HG03460 (cell line): ENCODE measurements at regions not wholly inside any gene's neighbourhood (a gene's known extent, or its start where the extent isn't known, plus 50 kb on each side); places are given as distances from the start of the nearest gene placed in this dataset.
"Not testable (repeated sequence)": the region's sequence is repeated elsewhere in the genome, so short reads cannot be mapped to it uniquely, and the experiment has no call there.

Source experiments
- ATAC-seq: cut with Tn5 transposase; IDR thresholded peaks from one replicate; pipeline ENCODE4 v1.9.1; 2021; ENCODE audit not compliant: unreplicated experiment

GRCh38 chr11:95652002-95652472 lies 137.5 kb downstream of the FAM76B start:
- ATAC-seq = no peak

- ATAC-seq = no peak
These were observed 139.3 kb downstream of the FAM76B start for GRCh38 chr11:95650276-95650675.

- ATAC-seq = no peak
These were observed 141.7 kb downstream of the FAM76B start for GRCh38 chr11:95647871-95648270.

DNA sequence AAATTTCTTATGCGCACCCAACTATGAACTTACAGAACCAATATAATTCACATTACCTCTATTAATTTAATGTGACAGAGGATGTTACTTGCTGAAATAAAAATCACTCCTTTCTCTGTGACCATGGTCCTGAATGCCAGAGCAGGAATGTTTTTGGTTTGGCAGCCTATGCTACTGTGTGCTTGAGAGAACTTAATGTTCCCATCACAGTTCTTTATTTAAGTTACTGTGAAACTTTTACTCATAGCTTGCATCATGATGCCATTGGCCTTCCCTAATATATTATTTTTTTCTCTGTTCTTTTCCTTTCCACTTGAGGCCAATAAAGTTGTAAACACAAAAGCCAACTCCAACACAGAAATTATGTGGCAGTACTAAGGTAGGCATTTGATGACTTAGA lies 142.2 kb downstream of the FAM76B start:
- no peak for ATAC-seq

- ATAC-seq = peak; percentile 100
These were observed 148.1 kb downstream of the FAM76B start for GRCh38 chr11:95641495-95641894.

- no peak for ATAC-seq
These were observed 151.1 kb downstream of the FAM76B start for GRCh38 chr11:95638501-95638900.

- ATAC-seq = no peak
These were observed 164.2 kb downstream of the FAM76B start for GRCh38 chr11:95625164-95625900.

DNA sequence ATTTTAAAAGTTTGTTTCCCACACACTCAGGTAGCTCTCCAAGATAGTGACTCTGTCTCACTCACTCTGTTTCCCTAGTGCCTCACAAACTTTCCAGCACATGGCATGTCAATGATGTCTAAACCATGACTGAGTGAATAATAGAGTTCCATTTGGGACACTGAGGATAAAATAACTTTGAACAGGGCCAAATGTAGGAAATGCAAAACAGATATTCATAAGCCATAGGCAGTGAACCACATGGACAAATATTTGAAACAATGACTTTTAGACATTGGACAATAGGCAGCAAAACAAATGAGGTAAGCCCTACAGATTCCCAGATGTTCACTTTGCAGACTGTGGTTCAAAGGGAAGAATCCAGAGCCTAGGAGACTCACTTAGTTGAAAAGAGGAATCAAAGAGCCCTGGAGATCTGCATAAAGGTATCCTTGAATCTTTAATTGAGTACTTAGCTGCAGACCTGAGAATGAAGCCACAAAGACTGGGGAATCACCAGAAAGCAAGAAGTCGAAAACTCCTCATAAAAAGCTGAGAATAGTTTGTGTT lies 173.3 kb downstream of the FAM76B start:
- no peak for ATAC-seq

DNA sequence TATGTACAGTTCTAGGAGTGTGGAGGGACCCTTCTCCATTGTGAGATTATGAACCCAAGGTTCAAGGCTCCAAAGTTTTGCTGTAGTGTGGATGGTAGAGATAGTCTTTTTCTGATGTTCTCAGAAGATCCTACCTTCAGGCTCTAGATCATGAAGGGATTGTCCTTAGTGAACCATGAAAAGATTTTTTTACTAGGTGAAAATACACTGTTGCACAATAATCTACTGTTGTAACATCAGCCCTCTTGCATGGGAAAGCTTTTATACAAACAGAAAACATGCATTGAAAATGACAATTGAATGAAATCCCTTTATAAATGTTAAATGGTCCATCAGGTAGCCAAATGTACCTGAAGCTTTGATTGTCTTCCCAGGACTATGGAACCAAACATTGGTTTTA lies 177.8 kb downstream of the FAM76B start:
- ATAC-seq = no peak

- ATAC-seq = not testable (repeated sequence)
These were observed 179.4 kb downstream of the FAM76B start for GRCh38 chr11:95610185-95610584.

- ATAC-seq = no peak
These were observed 181.5 kb downstream of the FAM76B start for GRCh38 chr11:95608093-95608492.

DNA sequence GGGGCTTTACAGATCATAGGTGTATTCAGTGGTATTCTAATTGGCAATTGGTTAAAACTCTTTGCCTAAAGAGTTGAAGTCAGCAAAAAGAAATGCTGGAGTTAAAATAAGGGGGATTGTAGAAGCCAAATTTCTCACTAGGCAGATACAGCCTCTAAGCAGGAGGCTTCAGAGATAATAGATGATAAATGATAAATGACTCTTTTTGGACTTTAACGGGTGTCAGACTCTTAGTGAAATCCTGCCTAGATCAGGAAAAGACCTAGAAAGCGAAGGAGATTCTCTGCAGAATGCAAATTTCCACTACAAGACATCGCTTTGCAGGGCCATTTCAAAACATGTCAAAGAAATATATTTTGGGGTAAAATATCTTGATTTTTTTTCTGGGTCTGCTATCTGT lies 182.8 kb downstream of the FAM76B start:
- ATAC-seq = no peak

DNA sequence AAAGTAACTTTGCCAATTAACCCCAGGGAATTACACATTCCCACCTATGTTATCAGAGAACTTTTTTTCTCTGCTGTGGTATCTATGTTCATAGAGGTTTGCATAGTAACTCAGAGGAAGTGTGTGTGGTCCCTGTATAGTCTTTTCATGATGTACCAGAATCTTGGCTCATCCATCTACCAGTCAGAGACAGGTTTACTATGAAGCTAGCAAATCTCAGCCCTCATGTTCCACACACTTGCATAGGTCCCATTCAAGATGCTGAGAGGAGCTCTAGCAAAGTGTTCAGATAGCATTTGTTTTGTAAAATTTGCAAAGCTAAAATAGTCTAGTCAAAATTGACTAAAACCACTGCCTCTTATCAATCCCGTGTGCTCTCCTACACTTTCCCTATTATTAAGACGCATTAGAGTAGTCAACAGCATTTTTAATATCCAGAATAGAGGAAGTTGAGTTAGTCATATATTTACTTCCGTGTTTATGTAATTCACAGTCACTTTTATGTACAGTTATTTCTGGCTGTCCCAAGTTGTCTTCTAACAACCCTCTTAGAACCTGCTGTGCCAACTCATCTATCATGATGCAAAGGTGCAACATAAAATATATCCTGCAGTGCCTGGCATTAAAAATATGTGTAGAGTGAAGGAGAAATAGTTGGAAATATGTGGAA lies 184.2 kb downstream of the FAM76B start:
- no peak for ATAC-seq

DNA sequence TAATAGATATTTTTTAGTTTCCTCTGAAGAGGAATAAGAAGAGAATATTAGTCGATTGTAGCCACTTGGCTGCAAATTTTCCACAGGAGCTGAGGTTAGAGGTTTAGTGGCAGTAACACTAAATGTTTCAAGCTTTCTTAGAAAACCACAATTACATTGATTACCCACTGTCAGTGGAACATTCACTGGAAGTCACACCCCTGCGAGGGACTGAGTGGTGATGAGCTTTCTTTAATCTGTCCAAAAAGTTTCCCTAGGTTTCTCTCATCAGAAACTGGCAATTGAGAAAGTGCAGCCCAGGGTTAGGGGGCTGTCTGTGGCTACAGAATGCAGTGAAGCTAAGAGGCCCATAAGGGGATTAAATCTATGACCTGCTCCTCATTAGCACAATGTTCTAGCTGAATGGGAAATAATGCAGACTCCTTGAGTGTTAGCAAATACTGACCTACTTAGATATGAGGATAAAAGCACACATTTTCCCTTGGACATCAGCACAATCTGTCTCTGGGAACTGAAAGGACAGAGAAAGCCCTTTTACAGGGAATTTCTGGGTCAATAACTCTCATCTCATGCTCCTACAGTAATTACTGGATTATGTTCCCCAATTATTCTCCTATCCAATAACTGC lies 189.5 kb downstream of the FAM76B start:
- ATAC-seq = no peak

GRCh38 chr11:95595973-95596489 lies 193.6 kb downstream of the FAM76B start:
- no peak for ATAC-seq

- ATAC-seq = no peak
These were observed 194.0 kb downstream of the FAM76B start for GRCh38 chr11:95595541-95595940.

DNA sequence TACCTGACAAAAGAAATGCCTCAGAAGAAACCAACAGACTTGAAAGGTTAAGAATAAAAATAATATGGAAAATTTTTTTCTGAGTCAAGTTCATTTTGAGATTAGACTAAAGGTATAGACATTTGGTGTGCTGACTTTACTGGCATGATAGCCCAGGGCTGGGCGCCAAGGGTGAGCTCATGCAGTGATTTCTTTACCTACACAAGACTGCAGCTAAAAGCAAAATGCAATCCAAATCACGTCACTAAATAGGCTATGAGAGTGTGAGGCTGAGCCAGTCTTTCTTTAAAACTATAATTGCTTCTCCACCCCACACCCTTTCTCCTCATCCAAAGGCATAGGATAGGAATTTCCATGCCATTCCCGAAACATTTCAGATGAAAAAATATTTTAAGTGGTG lies 196.5 kb downstream of the FAM76B start:
- ATAC-seq = no peak

- no peak for ATAC-seq
These were observed 197.1 kb downstream of the FAM76B start for GRCh38 chr11:95592471-95592870.

DNA sequence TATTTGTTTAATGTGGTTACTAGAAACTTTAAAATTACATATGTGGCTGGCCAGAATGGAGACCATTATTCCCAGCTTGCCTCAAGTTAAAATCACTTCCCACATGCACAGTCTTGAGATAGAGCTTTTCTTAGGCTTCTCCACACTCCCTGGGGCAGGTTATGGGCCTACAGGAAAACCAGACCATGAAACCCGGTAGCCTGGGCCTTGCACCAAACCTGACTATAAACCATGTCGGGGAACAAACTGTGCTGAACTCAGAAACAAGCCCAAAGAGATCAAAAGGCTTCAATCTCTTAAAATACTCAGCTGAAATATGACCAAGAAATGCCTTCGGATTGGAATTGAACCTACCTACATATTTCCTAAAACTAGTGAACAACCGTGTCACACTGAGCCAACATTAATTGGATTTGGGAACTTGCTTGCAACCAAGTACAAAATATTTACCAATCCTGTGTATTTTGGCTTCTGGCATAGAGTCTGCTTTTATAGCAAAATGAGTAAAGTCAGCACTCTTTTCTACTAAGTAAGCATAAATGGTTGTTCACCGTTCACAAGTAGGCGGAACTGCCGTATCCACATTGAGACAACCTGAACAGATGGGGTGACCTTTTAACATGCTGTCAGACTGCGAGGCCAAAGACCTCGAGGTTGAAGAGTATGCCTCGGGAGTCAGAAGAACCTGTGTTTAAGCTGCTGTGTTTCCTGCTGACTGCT lies 199.5 kb downstream of the FAM76B start:
- no peak for ATAC-seq

DNA sequence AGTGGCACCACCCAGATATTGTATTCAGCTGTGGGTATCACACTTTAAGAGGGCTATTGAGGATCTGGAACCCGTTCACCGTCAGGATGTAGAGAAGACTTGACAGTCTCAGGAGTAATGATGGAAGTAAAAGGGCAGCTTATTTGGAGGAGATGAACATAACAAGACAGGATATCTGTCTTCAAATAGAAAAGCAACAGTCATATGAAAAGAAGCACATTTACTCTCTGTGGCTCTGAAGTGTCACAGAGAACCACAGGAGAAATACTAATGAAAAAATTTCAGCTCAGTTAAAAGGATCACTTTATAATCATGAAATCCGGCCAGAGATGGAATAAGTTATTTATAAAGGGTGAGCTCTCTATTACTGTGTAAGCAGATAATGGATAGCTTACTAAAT lies 200.8 kb downstream of the FAM76B start:
- ATAC-seq = no peak

DNA sequence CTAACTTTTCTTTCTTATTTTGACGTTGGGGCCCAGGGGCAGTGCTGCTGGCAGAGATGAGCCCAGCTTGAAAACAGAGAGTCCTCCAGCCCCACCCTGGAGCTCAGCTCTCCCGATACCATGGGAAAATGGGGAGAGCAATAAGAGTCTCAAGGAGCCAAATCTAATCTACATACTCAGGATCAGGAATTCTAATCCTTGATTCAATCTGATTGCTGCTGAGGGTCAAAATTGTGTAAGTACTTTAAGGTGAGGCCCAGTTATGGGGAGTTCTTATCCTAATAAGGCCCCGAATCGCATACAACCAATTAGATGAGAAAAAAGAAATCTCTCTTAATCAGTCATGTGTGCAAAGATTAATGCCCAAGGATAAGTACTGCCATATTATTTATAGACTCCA lies 202.9 kb downstream of the FAM76B start:
- ATAC-seq = no peak
